Fibroblast of gingiva (primary cell): ENCODE measurements at regions not wholly inside any gene's neighbourhood (a gene's known extent, or its start where the extent isn't known, plus 50 kb on each side); places are given as distances from the start of the nearest gene placed in this dataset.

ENCODE experiments used
- DNase-seq: peaks from one replicate; pipeline ENCODE4 v3.0.0-alpha.2; 2011; ENCODE audit warnings: low read depth

- no peak for DNase-seq
These were observed 51.0 kb upstream of the VEGFC start for GRCh38 chr4:176843710-176844109.

- no peak for DNase-seq
These were observed 51.7 kb upstream of the VEGFC start for GRCh38 chr4:176844448-176844847.

DNA sequence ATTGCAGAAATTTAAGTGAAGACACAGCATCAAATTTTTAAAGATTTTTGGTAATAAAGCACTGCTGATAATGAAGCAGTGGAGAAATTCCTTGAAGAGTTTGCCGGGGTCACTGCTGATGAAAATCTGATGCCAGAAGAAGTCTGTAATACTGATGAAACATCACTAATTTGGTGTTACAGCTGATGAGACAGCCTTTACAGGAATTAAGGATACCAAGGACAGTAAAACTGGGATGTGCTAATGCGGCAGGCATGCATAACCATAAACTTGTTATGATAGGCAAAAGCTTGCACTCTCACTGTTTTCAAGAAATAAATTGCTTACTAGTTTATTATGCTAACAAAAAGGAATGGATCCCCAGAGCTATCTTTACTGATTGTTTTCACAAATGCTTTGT is 52.9 kb upstream of the VEGFC start:
- DNase-seq: no peak

GRCh38 chr4:176849076-176849475 is 56.4 kb upstream of the VEGFC start:
- DNase-seq: no peak

DNA sequence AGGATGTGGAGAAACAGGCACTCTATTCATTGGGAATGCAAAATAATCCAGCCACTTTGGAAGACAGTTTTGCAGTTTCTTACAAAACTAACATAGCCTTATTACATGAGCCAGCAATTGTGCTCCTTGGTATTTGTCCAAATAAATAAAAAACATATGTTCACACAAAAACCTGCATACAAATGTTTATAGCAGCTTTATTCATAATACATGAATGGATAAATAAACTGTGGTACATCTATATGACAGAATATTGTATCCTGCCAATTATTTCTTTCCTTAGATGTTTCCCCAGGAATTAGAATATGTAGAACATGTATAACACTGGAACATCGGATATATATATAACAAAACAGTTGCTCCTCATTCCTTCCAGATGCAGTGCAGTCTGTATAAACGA is 57.7 kb upstream of the VEGFC start:
- peak; percentile 50 for DNase-seq

DNA sequence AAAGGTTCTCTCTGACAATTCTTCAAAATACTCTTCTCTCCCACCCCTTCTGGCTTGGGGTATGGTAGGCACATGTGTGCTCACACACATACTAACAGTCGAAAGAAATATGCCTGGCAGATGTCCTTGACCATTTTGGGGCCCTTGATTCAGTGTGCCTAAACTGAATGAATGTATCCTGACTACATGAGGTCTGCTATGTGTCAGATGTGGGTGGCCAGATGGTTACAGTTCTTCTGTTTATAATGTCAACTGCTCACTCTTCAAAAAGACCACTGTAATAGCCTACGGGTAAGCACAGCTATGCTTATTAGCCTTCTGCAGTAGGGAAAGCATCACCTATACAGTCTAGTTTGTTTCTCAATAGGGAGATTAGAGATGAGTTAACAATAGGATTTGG is 63.7 kb upstream of the VEGFC start:
- DNase-seq: no peak

GRCh38 chr4:176858839-176859238 is 66.1 kb upstream of the VEGFC start:
- DNase-seq: no peak

DNA sequence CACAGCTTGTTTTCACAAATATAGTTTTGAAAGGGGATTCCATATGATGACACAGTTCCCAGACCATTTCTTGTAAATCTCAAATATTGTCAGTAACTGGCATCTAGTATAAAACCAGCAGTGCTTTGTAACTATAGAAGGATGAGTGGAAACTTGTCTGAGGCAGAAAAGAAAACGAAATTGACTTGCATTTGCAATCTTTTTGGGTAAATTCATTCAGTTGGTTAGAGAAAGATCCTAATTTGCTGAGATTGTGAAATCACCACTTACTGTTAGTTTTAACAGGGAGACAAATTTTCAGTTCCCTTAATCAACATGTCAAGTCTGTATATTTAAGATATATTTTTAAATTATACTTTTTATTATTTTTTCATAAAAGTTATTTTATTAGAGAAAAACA is 71.5 kb upstream of the VEGFC start:
- peak; percentile 2 for DNase-seq

GRCh38 chr4:176868676-176869075 is 76.0 kb upstream of the VEGFC start:
- DNase-seq: no peak

- no peak for DNase-seq
These were observed 79.7 kb upstream of the VEGFC start for GRCh38 chr4:176872461-176872860.

DNA sequence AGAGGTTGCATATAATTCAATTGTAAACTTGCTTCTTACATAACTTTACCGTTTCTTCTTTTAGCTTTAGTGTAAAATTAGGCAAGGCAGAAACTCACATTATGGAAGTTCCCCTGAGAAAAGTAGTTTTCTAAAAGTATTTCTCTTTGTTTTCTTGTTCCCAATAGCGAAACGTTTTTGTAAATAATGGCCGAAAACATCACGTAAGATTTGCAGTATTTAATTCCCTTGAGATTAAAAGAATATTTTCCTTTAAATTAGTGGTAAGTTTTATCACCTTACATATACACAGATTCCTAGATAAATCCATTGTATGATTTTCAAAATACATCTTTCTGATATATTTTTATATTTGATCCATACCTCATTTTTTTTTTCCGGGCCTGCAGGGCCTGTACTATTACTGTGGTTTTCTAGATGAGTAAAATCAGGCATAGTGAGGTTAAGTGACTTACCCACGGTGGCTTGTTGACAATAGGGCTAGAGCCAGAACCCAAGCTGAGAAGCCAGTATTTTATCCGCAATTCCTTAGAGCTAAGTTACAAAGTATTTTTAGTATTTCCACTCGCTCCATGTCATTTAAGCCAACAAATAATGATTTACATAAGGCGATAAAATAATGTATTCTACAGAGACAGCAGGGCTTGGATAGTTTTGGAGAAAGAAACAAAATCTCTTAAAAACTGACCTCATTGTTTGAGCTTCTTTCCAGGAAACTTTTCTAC is 82.2 kb upstream of the VEGFC start:
- peak; percentile 45 for DNase-seq

- peak; percentile 34 for DNase-seq
These were observed 82.8 kb upstream of the VEGFC start for GRCh38 chr4:176875446-176875930.

GRCh38 chr4:176879380-176880116 is 86.8 kb upstream of the VEGFC start:
- peak; percentile 51 for DNase-seq

DNA sequence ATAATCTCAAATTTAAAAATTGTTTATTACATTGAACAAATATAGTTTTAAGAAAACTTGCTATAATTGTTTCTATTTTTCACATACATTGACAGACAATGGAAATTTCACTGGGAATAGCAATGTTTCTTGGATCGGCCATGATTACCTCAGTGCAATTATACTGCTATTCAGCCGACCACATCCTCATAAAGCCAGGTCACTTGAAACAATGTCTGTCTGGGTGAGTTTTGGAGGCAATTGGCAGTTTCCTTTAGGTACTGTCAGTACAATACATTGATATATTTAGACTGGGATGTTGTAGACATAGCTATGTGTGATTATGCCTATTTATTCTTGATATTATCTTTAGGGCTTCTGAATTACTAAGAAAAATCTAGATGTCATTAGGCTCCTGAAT is 89.5 kb upstream of the VEGFC start:
- no peak for DNase-seq

GRCh38 chr4:176883108-176883550 is 90.4 kb upstream of the VEGFC start:
- no peak for DNase-seq

DNA sequence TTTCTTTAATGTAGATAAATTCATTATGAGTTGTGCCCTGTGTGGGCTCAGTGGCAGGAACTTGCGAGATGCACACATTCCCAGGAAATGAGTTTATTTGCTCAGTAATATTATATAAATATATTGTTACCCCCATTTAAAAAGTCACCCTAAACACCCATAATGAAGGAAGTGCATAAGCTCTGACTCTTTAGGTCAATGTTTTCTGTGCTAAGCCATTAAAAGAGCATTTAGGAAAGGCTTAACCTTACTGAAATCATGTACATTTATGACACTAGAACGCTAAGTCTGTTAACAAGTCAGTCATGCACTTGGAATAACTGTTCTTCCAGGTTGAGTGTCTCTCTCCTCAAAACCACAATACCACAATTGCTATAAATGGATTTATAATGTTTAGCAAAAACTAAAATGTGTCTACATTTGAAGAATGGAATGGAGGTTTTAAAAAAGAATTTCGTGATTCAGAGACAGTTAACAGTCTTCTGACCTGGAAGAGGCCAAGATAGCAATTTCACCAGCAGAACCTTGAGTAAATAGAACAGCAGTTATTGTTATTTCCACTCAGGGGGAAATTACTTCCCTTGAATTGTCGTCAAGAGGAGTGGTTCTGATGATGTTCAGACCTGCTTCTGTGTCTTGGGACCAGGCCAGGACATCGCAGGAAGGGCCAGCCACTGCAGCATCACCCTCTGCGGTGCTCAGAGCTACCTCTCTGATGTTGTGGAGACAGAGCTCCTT is 91.1 kb upstream of the VEGFC start:
- DNase-seq: peak; percentile 11

DNA sequence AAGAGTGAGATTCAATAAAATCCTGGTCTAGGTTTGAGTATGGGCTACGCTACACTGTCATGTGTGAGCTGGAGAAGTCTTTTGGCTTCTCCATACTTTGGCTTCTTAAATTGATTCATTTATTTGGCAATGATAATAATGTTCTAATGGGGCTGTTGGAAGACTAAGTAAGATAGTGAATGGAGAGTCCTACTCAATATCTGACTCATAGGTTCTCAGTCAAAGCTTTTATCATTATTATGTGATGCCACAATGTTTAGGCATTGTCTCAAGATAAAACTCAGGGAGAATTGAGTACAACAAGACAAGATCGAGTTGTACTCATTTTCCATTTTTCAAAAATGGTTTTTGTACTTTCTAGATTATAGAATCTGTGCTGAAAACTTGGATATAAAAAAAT is 92.5 kb upstream of the VEGFC start:
- no peak for DNase-seq

DNA sequence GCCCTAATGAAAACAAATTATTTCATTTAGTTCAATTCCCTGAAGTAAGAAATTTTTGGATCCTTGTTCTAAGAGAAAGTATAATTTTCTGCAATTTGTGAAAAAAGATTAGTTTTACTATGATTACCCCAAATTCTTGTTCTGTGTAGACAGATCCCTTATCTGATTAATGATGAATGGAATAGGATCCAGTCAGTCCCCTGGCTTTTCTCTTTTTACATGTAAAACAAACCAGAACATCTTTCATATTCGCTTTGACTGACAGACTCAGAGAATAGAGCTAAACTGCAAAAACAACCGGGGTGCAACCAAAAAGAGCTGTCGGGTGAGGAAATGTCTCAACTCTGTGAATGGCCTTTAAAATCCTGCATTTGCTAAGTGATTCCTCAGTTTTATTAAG is 93.4 kb upstream of the VEGFC start:
- DNase-seq: no peak

DNA sequence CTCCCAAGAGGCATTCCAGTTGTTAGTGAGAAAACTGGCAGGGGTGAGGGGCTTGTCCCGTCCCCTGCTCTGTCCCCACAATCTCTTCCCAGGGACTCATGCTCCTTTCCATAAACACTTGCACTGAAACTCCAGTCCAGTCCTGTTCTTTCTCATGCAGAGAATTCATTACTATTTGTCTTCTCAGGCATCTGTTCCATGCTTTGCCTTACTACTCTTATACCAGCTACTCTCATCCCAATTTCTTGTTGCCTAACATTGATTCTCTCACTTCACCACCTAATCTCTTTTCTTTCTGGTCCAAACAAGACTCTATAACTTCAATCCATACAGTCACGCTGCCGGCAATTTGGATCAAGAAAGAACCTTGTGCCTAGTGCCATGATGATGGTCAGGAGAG is 97.1 kb upstream of the VEGFC start:
- no peak for DNase-seq

GRCh38 chr4:176894498-176894897 is 101.8 kb upstream of the VEGFC start:
- DNase-seq: no peak

GRCh38 chr4:176896211-176896610 is 103.5 kb upstream of the VEGFC start:
- DNase-seq: no peak

- DNase-seq: no peak
These were observed 104.5 kb upstream of the VEGFC start for GRCh38 chr4:176897226-176897625.

DNA sequence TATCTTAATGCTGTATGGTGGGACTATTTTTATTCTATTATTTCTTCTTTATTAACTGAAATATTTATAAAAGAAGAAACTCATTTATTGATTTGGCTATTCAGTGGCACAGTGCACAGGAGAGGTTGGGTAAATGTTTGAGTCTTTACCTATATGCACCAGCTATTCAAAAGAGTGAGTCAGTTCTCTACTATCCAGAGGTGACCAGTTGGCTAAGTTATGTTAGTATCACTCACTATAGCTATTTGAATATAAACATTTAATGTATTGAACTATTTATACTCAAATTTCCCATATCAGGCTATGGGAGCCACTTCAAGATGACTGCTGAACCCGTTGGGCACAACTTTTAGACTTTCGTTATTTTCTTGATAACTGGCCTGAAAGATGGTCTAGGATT is 106.1 kb upstream of the VEGFC start:
- no peak for DNase-seq
